Effector memory CD4-positive, alpha-beta T cell (primary cell): ENCODE measurements at regions not wholly inside any gene's neighbourhood (a gene's known extent, or its start where the extent isn't known, plus 50 kb on each side); places are given as distances from the start of the nearest gene placed in this dataset.

Source experiments
- DNase-seq, 3 donors: peaks; one replicate each; pipeline ENCODE4 v3.0.0-alpha.2; 2020
- H3K27ac ChIP-seq: 2 replicates; pipeline ENCODE4 v1.7.0; 2013; ENCODE audit warnings: mild to moderate bottlenecking, low read length, moderate library complexity; ENCODE audit not compliant: insufficient read depth, poor library complexity, severe bottlenecking
- H3K27me3 ChIP-seq: replicated peaks from 2 replicates; pipeline ENCODE4 v1.7.0; 2013; ENCODE audit warnings: mild to moderate bottlenecking, low read length; ENCODE audit not compliant: insufficient read depth, control insufficient read depth, poor library complexity, severe bottlenecking
- H3K36me3 ChIP-seq: 2 replicates; pipeline ENCODE4 v1.7.0; 2013; ENCODE audit warnings: mild to moderate bottlenecking, low read length, moderate library complexity; ENCODE audit not compliant: control insufficient read depth, insufficient read depth
- H3K4me1 ChIP-seq: 2 replicates; pipeline ENCODE4 v1.7.0; 2013; ENCODE audit warnings: low read length, mild to moderate bottlenecking; ENCODE audit not compliant: control insufficient read depth, insufficient read depth, poor library complexity, severe bottlenecking
- H3K4me3 ChIP-seq: 2 replicates; pipeline ENCODE4 v1.7.0; 2013; ENCODE audit warnings: low read length, low read depth, mild to moderate bottlenecking; ENCODE audit not compliant: insufficient read depth, poor library complexity, severe bottlenecking
- H3K9me3 ChIP-seq: 2 replicates; pipeline ENCODE4 v1.7.0; 2013; ENCODE audit warnings: mild to moderate bottlenecking, low read length, moderate library complexity; ENCODE audit not compliant: control insufficient read depth

- Histone ChIP-seq H3K4me3 (no peak overlapping the region), H3K27me3 (no peaks in the 10 kb centered on the region), H3K36me3 (no peaks in the 10 kb centered on the region), H3K4me1 (no peaks in the 10 kb centered on the region), H3K9me3 (no peaks in the 10 kb centered on the region), H3K27ac (no peak overlapping the region)
- no peak for DNase-seq
Measured at GRCh38 chr6:166691746-166692145, 64.7 kb upstream of the RPS6KA2 start.

- Histone ChIP-seq H3K27ac (no peak overlapping the region), H3K4me3 (no peak overlapping the region), H3K27me3 (no peaks in the 10 kb centered on the region), H3K4me1 (no peaks in the 10 kb centered on the region), H3K9me3 (no peaks in the 10 kb centered on the region), H3K36me3 (no peaks in the 10 kb centered on the region)
- DNase-seq, result no peak
Measured at GRCh38 chr6:166691199-166691598, 64.1 kb upstream of the RPS6KA2 start.

GRCh38 chr6:166689687-166690086 lies 62.6 kb upstream of the RPS6KA2 start:
- H3K27me3 ChIP-seq, result no peaks in the 10 kb centered on the region
- H3K27ac ChIP-seq, result no peak overlapping the region
- DNase-seq, result no peak
- no peaks in the 10 kb centered on the region for H3K4me1 ChIP-seq
- no peak overlapping the region for H3K4me3 ChIP-seq
- no peaks in the 10 kb centered on the region for H3K36me3 ChIP-seq
- H3K9me3 ChIP-seq, result no peaks in the 10 kb centered on the region

- Histone ChIP-seq H3K27ac (no peak overlapping the region), H3K4me1 (no peaks in the 10 kb centered on the region), H3K4me3 (no peak overlapping the region), H3K9me3 (no peaks in the 10 kb centered on the region), H3K36me3 (no peaks in the 10 kb centered on the region), H3K27me3 (no peaks in the 10 kb centered on the region)
- no peak for DNase-seq
Measured at GRCh38 chr6:166688901-166689300, 61.9 kb upstream of the RPS6KA2 start.

- Histone ChIP-seq H3K27ac (no peak overlapping the region), H3K4me3 (no peak overlapping the region), H3K27me3 (no peaks in the 10 kb centered on the region), H3K4me1 (no peaks in the 10 kb centered on the region), H3K36me3 (no peaks in the 10 kb centered on the region), H3K9me3 (no peaks in the 10 kb centered on the region)
- no peak for DNase-seq
Measured at GRCh38 chr6:166687879-166688205, 60.8 kb upstream of the RPS6KA2 start.

GRCh38 chr6:166687070-166687878 lies 60.2 kb upstream of the RPS6KA2 start:
- Histone ChIP-seq H3K27me3 (no peaks in the 10 kb centered on the region), H3K4me3 (no peak overlapping the region), H3K4me1 (no peaks in the 10 kb centered on the region), H3K36me3 (no peaks in the 10 kb centered on the region), H3K27ac (no peak overlapping the region), H3K9me3 (no peaks in the 10 kb centered on the region)
- DNase-seq, result no peak

- Histone ChIP-seq H3K4me1 (no peaks in the 10 kb centered on the region), H3K9me3 (no peaks in the 10 kb centered on the region), H3K27ac (no peak overlapping the region), H3K4me3 (no peak overlapping the region), H3K27me3 (no peaks in the 10 kb centered on the region), H3K36me3 (no peaks in the 10 kb centered on the region)
- DNase-seq, result no peak
Measured at GRCh38 chr6:166686317-166686716, 59.3 kb upstream of the RPS6KA2 start.

GRCh38 chr6:166684866-166685265 lies 57.8 kb upstream of the RPS6KA2 start:
- DNase-seq, result no peak
- H3K9me3 ChIP-seq, result no peaks in the 10 kb centered on the region
- H3K4me1 ChIP-seq, result no peaks in the 10 kb centered on the region
- no peak overlapping the region for H3K27ac ChIP-seq
- no peak overlapping the region for H3K4me3 ChIP-seq
- no peaks in the 10 kb centered on the region for H3K27me3 ChIP-seq
- no peaks in the 10 kb centered on the region for H3K36me3 ChIP-seq

- Histone ChIP-seq H3K4me1 (no peaks in the 10 kb centered on the region), H3K4me3 (no peak overlapping the region), H3K36me3 (no peaks in the 10 kb centered on the region), H3K27me3 (no peaks in the 10 kb centered on the region), H3K27ac (no peak overlapping the region), H3K9me3 (no peaks in the 10 kb centered on the region)
- no peak for DNase-seq
Measured at GRCh38 chr6:166684170-166684569, 57.1 kb upstream of the RPS6KA2 start.

GRCh38 chr6:166683477-166683876 lies 56.4 kb upstream of the RPS6KA2 start:
- Histone ChIP-seq H3K4me1 (no peaks in the 10 kb centered on the region), H3K4me3 (no peak overlapping the region), H3K27me3 (no peaks in the 10 kb centered on the region), H3K27ac (no peak overlapping the region), H3K36me3 (no peaks in the 10 kb centered on the region), H3K9me3 (no peaks in the 10 kb centered on the region)
- DNase-seq, result no peak
